Neural progenitor cell (in vitro differentiated cells): ENCODE measurements at regions not wholly inside any gene's neighbourhood (a gene's known extent, or its start where the extent isn't known, plus 50 kb on each side); places are given as distances from the start of the nearest gene placed in this dataset.

ENCODE experiments used
- EZH2phosphoT487 ChIP-seq: fragments of 200-600 bp; sonication (generic); IDR thresholded peaks from 2 replicates; pipeline ENCODE4 v1.6.1; 2017; ENCODE audit warnings: antibody characterized with exemption
- TF ChIP-seq, protein P1 (sequence below): fragments of 200-600 bp; sonication (generic); IDR thresholded peaks from 2 replicates; pipeline ENCODE4 v1.5.1; 2017; ENCODE audit warnings: antibody characterized with exemption, mild to moderate bottlenecking

DNA sequence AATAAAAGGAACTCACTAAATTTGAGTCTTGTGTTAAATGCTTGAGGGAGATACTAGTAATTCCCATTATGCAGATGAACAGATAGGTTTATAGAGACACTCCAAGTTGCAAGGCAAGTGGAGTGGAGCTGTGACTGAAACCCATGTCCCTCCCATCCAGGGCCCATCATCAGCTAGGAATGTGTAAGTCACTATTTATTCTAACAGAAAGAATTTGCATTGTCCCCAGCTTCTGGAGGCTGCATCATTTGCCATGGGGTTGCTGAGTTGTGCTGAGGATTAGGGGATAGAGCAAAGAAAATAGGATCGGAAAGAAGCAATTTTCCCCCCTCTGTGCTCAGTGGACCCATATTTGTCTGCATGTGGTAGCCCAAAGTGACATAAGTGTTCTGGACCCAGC lies 197.4 kb upstream of the RGMA start:
- TF ChIP-seq, protein P1, sequence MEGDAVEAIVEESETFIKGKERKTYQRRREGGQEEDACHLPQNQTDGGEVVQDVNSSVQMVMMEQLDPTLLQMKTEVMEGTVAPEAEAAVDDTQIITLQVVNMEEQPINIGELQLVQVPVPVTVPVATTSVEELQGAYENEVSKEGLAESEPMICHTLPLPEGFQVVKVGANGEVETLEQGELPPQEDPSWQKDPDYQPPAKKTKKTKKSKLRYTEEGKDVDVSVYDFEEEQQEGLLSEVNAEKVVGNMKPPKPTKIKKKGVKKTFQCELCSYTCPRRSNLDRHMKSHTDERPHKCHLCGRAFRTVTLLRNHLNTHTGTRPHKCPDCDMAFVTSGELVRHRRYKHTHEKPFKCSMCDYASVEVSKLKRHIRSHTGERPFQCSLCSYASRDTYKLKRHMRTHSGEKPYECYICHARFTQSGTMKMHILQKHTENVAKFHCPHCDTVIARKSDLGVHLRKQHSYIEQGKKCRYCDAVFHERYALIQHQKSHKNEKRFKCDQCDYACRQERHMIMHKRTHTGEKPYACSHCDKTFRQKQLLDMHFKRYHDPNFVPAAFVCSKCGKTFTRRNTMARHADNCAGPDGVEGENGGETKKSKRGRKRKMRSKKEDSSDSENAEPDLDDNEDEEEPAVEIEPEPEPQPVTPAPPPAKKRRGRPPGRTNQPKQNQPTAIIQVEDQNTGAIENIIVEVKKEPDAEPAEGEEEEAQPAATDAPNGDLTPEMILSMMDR: no peak
- no peak for TF ChIP-seq EZH2phosphoT487
